ENCODE measurements at regions not wholly inside any gene's neighbourhood (a gene's known extent, or its start where the extent isn't known, plus 50 kb on each side); places are given as distances from the start of the nearest gene placed in this dataset.

GRCh38 chr10:128922619-128923196 is 544.3 kb upstream of the MGMT start:
- TF ChIP-seq CTCF (IDR thresholded peaks at IDR 0.05), result no peak
- Histone ChIP-seq H3K27ac (no peak overlapping the region), H3K27me3 (peaks cover 1% of the 10 kb centered on the region), H3K4me1 (ENCODE audit: control insufficient read depth in 1 of 2, insufficient read depth in 1 of 2, low read depth in 1 of 2, low read length in 1 of 2) (no peaks in the 10 kb centered on the region), H3K9me3 (no peaks in the 10 kb centered on the region), H3K36me3 (no peaks in the 10 kb centered on the region), H3K4me3 (ENCODE audit: low read depth in 1 of 2, low read length in 1 of 2) (no peak overlapping the region)

GRCh38 chr10:128924918-128925317 is 542.1 kb upstream of the MGMT start:
- no peak overlapping the region for H3K4me3 ChIP-seq (ENCODE audit: low read depth in 1 of 2, low read length in 1 of 2)
- H3K27ac ChIP-seq, result no peak overlapping the region
- no peak for TF ChIP-seq CTCF (IDR thresholded peaks at IDR 0.05)
- no peaks in the 10 kb centered on the region for H3K36me3 ChIP-seq
- no peaks in the 10 kb centered on the region for H3K4me1 ChIP-seq (ENCODE audit: control insufficient read depth in 1 of 2, insufficient read depth in 1 of 2, low read depth in 1 of 2, low read length in 1 of 2)
- peaks cover 13% of the 10 kb centered on the region for H3K27me3 ChIP-seq
- H3K9me3 ChIP-seq, result no peaks in the 10 kb centered on the region

GRCh38 chr10:128926711-128927110 is 540.3 kb upstream of the MGMT start:
- H3K4me3 ChIP-seq (ENCODE audit: low read depth in 1 of 2, low read length in 1 of 2), result no peak overlapping the region
- TF ChIP-seq CTCF (IDR thresholded peaks at IDR 0.05), result no peak
- peaks cover 19% of the 10 kb centered on the region for H3K27me3 ChIP-seq
- no peaks in the 10 kb centered on the region for H3K36me3 ChIP-seq
- no peak overlapping the region for H3K27ac ChIP-seq
- no peaks in the 10 kb centered on the region for H3K9me3 ChIP-seq
- no peaks in the 10 kb centered on the region for H3K4me1 ChIP-seq (ENCODE audit: control insufficient read depth in 1 of 2, insufficient read depth in 1 of 2, low read depth in 1 of 2, low read length in 1 of 2)

- no peak overlapping the region for H3K27ac ChIP-seq
- no peak for TF ChIP-seq CTCF (IDR thresholded peaks at IDR 0.05)
- no peaks in the 10 kb centered on the region for H3K36me3 ChIP-seq
- H3K9me3 ChIP-seq, result no peaks in the 10 kb centered on the region
- H3K27me3 ChIP-seq, result peaks cover 19% of the 10 kb centered on the region
- H3K4me1 ChIP-seq (ENCODE audit: control insufficient read depth in 1 of 2, insufficient read depth in 1 of 2, low read depth in 1 of 2, low read length in 1 of 2), result no peaks in the 10 kb centered on the region
- no peak overlapping the region for H3K4me3 ChIP-seq (ENCODE audit: low read depth in 1 of 2, low read length in 1 of 2)
These were observed 539.4 kb upstream of the MGMT start for GRCh38 chr10:128927497-128928161.

- H3K27ac ChIP-seq, result no peak overlapping the region
- no peak overlapping the region for H3K4me3 ChIP-seq (ENCODE audit: low read depth in 1 of 2, low read length in 1 of 2)
- peaks cover 19% of the 10 kb centered on the region for H3K27me3 ChIP-seq
- no peaks in the 10 kb centered on the region for H3K36me3 ChIP-seq
- TF ChIP-seq CTCF (IDR thresholded peaks at IDR 0.05), result no peak
- no peaks in the 10 kb centered on the region for H3K9me3 ChIP-seq
- no peaks in the 10 kb centered on the region for H3K4me1 ChIP-seq (ENCODE audit: control insufficient read depth in 1 of 2, insufficient read depth in 1 of 2, low read depth in 1 of 2, low read length in 1 of 2)
These were observed 538.7 kb upstream of the MGMT start for GRCh38 chr10:128928231-128928836.
